ENCODE measurements at regions not wholly inside any gene's neighbourhood (a gene's known extent, or its start where the extent isn't known, plus 50 kb on each side); places are given as distances from the start of the nearest gene placed in this dataset.

DNA sequence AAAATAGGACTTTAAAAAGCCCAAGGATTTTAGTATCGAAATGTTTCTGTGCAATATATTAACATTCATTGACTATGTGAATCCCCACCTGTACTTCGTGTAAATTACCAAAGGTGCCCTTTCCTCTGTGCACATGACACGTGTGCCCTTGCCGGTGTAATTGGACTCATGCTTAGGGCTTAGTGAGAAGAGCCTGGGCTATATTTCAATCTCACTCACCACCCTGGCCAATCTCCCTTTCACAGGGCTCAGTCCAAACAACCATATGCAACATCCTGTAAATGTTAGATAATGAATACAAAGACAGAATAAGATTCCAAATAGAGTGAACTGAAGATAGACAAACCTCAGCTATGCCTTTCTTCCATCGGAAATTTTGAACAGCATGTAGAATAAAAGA lies 564.3 kb downstream of the USP25 start:
- in situ Hi-C loops (cut with MboI; ENCODE audit: low pct_unique_long_range_greater_than_20kb, low sequenced_read_pairs, unreplicated experiment) = no loop called here
- no peak for DNase-seq (ENCODE audit: low spot score)
- TF ChIP-seq, protein P1, sequence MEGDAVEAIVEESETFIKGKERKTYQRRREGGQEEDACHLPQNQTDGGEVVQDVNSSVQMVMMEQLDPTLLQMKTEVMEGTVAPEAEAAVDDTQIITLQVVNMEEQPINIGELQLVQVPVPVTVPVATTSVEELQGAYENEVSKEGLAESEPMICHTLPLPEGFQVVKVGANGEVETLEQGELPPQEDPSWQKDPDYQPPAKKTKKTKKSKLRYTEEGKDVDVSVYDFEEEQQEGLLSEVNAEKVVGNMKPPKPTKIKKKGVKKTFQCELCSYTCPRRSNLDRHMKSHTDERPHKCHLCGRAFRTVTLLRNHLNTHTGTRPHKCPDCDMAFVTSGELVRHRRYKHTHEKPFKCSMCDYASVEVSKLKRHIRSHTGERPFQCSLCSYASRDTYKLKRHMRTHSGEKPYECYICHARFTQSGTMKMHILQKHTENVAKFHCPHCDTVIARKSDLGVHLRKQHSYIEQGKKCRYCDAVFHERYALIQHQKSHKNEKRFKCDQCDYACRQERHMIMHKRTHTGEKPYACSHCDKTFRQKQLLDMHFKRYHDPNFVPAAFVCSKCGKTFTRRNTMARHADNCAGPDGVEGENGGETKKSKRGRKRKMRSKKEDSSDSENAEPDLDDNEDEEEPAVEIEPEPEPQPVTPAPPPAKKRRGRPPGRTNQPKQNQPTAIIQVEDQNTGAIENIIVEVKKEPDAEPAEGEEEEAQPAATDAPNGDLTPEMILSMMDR (IDR thresholded peaks at IDR 0.05; ENCODE audit: extremely low read depth, insufficient read depth, missing control alignments) = no peak

DNA sequence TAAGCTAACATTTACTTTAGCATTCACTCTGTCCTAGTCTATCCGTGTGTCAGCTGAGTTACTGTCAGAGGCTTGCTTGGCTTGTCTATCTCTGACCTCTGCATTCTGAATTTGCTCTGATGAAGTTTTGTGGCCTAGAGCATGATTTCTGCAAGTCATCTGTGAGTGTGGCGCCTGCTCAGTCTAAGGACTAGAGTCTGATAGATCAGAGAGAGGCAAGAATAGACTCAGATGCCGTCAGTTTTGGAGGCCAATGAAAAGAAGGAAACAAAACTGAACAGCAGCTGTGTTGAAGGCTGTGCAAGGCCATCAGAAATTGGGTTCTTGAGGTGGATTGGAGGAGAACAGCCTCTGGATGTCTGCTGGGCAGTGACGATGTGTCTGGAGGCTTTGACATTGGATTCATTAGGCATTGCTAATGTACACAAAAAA lies 573.1 kb downstream of the USP25 start:
- no peak for DNase-seq (ENCODE audit: low spot score)
- in situ Hi-C loops (cut with MboI; ENCODE audit: low pct_unique_long_range_greater_than_20kb, low sequenced_read_pairs, unreplicated experiment) = no loop called here
- TF ChIP-seq, protein P1 (IDR thresholded peaks at IDR 0.05; ENCODE audit: extremely low read depth, insufficient read depth, missing control alignments) = no peak

DNA sequence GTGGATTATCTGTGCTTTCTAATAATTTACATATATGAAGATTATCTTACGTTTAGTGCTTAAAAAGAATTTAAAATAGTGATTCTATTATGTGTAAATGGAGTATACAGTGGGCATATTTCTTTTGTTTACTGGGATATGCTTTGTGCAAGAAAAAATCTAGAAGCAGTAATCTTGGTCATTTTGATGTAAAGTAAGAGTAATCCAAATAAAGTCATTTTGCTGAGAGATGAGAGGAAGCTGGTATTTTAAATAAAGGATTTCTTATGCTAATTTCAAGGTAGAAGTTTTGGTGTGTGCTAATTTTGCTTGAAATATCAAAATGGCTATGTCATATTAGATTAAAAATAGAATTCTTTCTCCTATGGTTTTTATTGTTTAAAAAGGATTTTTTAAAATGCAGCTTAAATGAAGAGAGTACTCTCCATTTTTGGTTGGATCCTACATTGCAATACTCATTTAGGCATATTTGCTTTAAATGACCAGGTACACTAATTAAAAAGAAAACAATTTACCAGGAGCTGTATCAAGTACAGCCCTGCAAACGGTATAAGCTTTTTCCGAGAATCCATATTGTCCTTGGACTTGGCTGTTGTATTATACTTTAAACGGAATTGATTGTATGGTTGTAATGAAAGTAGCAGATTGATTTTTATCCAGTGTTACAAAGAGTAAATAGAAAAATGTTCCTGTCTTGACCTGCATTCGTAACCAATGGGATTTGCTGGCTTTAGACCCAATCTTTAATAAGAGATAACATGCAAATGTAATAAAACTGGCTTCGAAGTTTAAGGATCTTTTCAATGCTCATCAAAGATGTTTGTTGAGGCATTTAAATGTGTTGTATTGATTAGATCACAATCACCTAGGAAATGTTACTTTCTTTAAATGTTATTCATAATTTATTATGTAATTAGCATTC lies 574.7 kb downstream of the USP25 start:
- in situ Hi-C loops (cut with MboI; ENCODE audit: low pct_unique_long_range_greater_than_20kb, low sequenced_read_pairs, unreplicated experiment) = no loop called here
- no peak for DNase-seq (ENCODE audit: low spot score)

DNA sequence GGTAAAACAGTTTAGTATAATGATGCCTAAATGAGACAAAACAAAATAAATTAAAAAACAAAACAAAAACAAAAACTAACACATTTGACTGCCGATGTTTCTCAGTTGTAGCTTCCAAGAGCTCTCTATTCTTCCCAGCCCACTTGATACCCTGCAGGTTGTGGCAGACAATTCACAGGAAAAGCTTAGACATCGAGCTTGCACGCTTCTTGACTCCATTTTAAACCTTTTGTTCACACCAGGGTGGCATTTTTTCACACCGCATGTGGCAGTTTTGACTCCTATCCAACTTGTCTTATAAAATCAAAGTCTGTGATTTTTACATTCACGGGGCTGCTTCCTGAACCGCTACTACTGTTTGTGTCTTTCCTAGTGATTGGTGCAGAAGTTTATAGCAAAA lies 575.9 kb downstream of the USP25 start:
- DNase-seq (ENCODE audit: low spot score) = no peak
- TF ChIP-seq, protein P1 (IDR thresholded peaks at IDR 0.05; ENCODE audit: extremely low read depth, insufficient read depth, missing control alignments) = no peak
- in situ Hi-C loops (cut with MboI; ENCODE audit: low pct_unique_long_range_greater_than_20kb, low sequenced_read_pairs, unreplicated experiment) = no loop called here

More for the DNA sequence above, 574.7 kb downstream of the USP25 start:
- TF ChIP-seq, protein P1 (IDR thresholded peaks at IDR 0.05; ENCODE audit: extremely low read depth, insufficient read depth, missing control alignments) = no peak

DNA sequence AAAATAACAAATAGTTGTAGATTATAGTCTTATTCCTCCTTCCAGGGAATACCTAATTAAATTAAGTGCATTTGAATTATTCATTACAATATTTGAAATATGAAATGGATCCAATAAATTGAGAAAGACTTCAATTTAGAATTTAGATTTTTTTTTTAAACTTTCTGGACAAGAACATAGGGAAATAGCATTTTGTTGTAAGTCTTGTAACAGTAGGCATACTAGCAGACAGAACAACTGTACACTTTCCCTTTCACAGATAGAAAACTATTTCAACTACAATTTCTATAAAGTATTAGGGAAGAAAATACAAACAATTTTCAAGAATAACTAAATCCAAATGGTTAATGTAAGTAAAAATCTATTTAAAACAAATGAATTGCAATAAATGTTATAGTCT lies 577.5 kb downstream of the USP25 start:
- TF ChIP-seq, protein P1 (IDR thresholded peaks at IDR 0.05; ENCODE audit: extremely low read depth, insufficient read depth, missing control alignments) = no peak

DNA sequence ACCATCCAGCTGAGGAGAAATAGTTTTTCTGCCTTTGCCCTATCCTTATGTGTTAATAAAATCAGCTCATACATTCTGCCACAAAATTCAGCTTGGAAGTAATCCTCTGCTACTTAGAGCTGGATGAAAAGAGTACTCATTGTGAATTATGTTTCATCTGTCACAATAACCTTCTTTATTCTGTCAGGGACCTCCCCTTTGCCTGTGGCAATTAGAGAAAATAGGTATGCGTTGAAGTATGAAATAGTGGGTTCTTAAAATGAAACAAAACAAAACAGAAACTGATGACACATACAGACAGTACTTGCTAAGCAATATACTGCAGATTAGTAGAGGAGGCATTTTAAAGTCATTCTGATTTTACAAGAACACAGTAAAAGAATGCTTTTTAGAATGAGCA lies 578.5 kb downstream of the USP25 start:
- in situ Hi-C loops (cut with MboI; ENCODE audit: low pct_unique_long_range_greater_than_20kb, low sequenced_read_pairs, unreplicated experiment) = no loop called here
- TF ChIP-seq, protein P1 (IDR thresholded peaks at IDR 0.05; ENCODE audit: extremely low read depth, insufficient read depth, missing control alignments) = no peak
- DNase-seq (ENCODE audit: low spot score) = no peak

More for the DNA sequence above, 577.5 kb downstream of the USP25 start:
- in situ Hi-C loops (cut with MboI; ENCODE audit: low pct_unique_long_range_greater_than_20kb, low sequenced_read_pairs, unreplicated experiment) = no loop called here
- no peak for DNase-seq (ENCODE audit: low spot score)
